GM03348 (cell line): ENCODE measurements at regions not wholly inside any gene's neighbourhood (a gene's known extent, or its start where the extent isn't known, plus 50 kb on each side); places are given as distances from the start of the nearest gene placed in this dataset.

Source experiments
- DNase-seq: peaks from one replicate; pipeline ENCODE4 v3.0.0; 2012; ENCODE audit warnings: low spot score

GRCh38 chr14:75333606-75334548 lies 55.2 kb downstream of the FOS start:
- DNase-seq, result peak; percentile 21

DNA sequence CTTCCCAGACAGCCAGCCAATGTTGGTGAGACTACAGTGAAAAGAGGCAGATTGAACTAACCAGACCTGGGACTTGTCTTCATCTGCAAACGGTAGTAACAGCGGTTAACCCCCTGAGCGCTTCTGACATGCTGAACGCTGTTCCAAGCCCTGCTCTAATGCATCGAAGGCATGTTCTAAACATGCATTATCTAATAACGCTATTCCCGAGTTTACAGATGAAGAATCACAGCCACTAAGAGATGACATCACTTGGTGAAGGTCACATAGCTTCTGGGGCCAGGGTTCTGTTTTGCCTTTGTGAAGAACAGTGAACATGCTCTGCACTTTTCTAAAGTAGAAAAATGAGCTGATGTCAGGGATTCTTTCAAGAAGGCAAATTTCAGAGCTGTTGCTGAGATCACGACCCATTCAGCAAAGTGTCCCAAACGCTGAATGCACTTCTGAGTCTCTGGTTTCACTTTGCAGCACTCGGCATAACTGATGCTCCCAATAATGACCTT lies 56.0 kb downstream of the FOS start:
- DNase-seq, result peak; percentile 25

GRCh38 chr14:75335571-75335970 lies 56.9 kb downstream of the FOS start:
- DNase-seq, result no peak

DNA sequence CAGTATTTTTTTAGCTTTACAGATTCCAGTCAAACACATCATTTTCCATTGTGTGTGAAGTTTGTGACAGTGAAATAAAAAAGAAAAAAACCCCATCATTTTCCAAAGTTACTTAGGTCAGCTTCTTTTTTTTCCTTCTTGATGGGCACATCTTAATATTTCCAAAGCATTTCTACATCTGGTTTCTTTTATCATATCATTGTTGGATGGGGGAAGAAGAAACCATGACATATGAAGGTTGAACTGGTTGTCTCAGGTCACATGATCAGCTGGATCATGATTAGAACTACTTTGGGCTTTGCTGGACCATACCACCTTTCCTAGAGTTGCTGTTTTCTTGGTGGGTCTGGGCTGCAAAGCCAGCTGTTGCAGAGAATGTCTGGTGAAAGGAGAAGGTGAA lies 59.8 kb downstream of the FOS start:
- DNase-seq, result no peak

DNA sequence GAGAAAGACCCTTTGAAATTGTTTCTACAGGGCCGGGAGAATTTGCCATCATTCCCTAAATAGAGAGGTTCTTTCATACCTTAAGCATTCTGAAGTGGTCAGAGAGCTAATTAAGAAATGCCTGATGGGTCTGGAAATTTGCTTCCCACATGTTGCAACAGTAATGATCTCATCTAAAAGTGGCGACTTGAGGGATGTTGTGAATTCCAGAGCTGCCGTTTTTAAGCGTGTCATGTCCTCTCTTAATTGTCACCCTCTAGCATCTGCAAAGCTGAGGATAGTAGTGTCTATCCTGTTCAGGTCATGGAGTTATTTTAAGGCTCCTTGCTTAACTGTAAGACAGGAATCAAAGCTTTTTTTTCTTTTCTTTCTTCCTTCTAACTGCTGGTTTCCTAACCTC lies 60.4 kb downstream of the FOS start:
- peak; percentile 76 for DNase-seq

- no peak for DNase-seq
These were observed 62.3 kb downstream of the FOS start for GRCh38 chr14:75340921-75341320.

GRCh38 chr14:75341620-75342019 lies 63.0 kb downstream of the FOS start:
- no peak for DNase-seq

GRCh38 chr14:75342762-75343599 lies 64.4 kb downstream of the FOS start:
- no peak for DNase-seq

GRCh38 chr14:75343911-75344310 lies 65.3 kb downstream of the FOS start:
- DNase-seq, result peak; percentile 81

GRCh38 chr14:75344411-75344810 lies 65.8 kb downstream of the FOS start:
- no peak for DNase-seq

DNA sequence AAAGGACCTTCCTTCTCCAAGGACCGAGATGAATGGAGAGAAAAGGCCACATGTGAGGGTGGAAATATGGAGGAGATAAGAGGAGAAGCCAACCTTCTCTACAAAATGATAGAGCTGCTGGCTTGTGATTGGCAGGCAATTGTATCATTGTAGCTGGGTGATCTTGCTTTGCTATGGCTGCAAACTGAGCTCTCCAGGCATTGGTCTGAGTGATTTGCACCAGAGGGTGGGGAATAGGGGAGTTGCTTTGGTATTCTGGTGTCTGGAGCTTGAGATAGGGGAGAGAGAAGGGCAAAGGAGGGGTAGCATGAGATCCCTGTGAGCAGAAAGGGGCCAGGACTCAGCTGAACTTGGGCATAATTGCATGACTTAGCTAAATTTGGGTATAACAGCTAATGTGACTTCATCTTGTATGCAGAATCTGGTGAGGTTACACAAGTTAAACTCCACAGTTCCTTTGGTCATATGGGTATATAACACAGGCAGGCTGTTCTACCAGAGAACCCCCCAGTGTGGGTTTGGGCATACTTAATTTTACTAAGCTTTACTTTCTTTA lies 72.0 kb downstream of the FOS start:
- no peak for DNase-seq

- no peak for DNase-seq
These were observed 68.7 kb upstream of the JDP2 start for GRCh38 chr14:75359098-75359497.

- DNase-seq, result no peak
These were observed 66.8 kb upstream of the JDP2 start for GRCh38 chr14:75361041-75361440.

GRCh38 chr14:75361751-75362433 lies 65.9 kb upstream of the JDP2 start:
- DNase-seq, result peak; percentile 80

- DNase-seq, result no peak
These were observed 64.7 kb upstream of the JDP2 start for GRCh38 chr14:75363130-75363529.

DNA sequence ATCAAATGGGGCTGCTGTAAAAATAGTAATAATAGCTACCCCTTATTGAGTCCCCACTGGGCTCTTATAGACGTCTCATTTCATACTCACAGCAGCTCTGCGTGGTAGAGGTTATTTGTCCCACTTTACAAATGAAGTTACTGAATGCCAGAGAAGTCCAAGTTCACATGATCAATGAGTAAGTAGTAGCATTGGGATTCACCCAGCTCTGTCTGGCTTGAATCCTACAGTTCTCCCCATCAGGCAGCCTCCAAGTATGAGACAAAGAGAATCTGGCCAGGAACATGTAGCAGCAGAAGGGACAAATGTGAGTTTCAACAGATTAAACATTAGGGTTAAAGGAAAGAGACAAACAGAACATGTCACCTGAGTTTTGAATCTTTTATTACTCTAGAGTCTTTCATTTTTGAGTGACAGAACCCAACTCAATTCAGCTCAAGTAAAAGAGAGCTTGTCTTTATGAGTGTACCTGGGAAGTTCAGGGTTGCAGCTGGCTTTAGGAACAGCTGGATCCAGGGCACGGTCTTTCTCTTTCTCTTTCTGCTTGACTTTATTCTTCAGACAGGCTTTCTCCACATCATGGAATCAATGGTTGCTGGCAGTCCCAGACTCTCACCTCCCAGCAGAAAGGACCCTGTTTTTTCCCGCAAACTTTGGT lies 64.1 kb upstream of the JDP2 start:
- peak; percentile 45 for DNase-seq

DNA sequence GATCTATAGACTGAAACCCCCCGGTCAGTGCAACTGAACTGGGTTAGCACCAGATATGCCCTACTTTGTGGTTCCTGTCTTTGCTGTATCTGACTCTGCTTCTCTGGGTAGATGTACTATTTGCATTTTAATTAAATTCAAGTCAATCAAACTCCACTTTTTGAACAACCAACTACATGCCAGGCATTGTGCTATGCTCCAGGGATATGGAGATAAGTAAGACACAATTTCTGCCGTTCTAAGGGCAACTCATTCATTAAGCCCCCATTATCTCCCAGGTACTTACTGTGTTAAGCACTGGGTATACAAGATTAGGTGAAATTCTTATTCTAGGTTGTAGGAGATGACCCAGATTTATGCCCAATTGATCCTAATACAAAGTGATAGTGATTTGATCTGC lies 62.7 kb upstream of the JDP2 start:
- DNase-seq, result no peak

GRCh38 chr14:75366963-75367362 lies 60.9 kb upstream of the JDP2 start:
- DNase-seq, result no peak

GRCh38 chr14:75368333-75368732 lies 59.5 kb upstream of the JDP2 start:
- no peak for DNase-seq

DNA sequence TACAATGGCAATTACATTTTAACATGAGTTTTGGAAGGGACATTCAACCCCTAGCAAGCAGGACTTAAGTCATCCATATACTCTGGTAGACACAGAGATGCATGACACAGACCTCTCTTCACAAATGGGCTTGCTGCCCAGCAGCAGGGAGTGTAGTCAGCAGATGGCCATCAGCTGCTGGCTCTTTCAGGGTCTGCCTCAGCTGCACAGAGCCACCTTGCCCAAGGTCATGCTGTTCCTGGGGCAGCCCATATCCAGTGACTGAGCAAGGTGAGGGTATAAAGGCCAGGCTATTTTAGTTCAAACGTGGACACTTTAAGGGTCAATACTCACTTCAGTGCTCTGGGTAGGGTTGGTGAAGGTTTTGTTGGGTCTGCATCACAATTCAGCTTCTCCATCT lies 58.3 kb upstream of the JDP2 start:
- DNase-seq, result peak; percentile 24

GRCh38 chr14:75370416-75371205 lies 57.2 kb upstream of the JDP2 start:
- no peak for DNase-seq
